ENCODE measurements at regions not wholly inside any gene's neighbourhood (a gene's known extent, or its start where the extent isn't known, plus 50 kb on each side); places are given as distances from the start of the nearest gene placed in this dataset.

DNA sequence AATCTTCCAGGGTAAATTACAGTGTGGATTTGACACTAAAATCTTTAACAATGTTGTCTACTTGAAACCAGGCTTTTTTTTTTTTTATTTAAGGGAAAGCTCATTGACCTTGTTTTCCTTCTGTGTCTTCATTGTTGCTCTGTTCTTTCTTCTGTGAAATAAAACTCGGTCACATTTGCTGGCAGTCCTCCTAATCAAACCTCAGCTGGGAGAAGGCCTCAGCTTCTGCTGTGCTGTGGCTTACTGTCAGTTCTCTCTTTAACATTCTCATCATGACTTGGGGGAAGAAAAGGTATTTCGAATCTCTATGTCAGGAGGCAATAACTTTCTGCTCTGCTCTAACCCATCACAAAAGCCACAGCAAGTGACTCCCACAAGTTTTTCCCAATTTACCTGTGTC lies 268.9 kb downstream of the ZNF608 start:
- TF ChIP-seq, protein P1, sequence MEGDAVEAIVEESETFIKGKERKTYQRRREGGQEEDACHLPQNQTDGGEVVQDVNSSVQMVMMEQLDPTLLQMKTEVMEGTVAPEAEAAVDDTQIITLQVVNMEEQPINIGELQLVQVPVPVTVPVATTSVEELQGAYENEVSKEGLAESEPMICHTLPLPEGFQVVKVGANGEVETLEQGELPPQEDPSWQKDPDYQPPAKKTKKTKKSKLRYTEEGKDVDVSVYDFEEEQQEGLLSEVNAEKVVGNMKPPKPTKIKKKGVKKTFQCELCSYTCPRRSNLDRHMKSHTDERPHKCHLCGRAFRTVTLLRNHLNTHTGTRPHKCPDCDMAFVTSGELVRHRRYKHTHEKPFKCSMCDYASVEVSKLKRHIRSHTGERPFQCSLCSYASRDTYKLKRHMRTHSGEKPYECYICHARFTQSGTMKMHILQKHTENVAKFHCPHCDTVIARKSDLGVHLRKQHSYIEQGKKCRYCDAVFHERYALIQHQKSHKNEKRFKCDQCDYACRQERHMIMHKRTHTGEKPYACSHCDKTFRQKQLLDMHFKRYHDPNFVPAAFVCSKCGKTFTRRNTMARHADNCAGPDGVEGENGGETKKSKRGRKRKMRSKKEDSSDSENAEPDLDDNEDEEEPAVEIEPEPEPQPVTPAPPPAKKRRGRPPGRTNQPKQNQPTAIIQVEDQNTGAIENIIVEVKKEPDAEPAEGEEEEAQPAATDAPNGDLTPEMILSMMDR (IDR thresholded peaks at IDR 0.05): no peak
- TF ChIP-seq ZFX (IDR thresholded peaks at IDR 0.05; ENCODE audit: borderline replicate concordance): no peak

Measured in 22Rv1 (cell line).